ENCODE measurements at regions not wholly inside any gene's neighbourhood (a gene's known extent, or its start where the extent isn't known, plus 50 kb on each side); places are given as distances from the start of the nearest gene placed in this dataset.

- DNase-seq (ENCODE audit: extremely low read depth, low read depth) = no peak
- TF ChIP-seq, protein P1, sequence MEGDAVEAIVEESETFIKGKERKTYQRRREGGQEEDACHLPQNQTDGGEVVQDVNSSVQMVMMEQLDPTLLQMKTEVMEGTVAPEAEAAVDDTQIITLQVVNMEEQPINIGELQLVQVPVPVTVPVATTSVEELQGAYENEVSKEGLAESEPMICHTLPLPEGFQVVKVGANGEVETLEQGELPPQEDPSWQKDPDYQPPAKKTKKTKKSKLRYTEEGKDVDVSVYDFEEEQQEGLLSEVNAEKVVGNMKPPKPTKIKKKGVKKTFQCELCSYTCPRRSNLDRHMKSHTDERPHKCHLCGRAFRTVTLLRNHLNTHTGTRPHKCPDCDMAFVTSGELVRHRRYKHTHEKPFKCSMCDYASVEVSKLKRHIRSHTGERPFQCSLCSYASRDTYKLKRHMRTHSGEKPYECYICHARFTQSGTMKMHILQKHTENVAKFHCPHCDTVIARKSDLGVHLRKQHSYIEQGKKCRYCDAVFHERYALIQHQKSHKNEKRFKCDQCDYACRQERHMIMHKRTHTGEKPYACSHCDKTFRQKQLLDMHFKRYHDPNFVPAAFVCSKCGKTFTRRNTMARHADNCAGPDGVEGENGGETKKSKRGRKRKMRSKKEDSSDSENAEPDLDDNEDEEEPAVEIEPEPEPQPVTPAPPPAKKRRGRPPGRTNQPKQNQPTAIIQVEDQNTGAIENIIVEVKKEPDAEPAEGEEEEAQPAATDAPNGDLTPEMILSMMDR (IDR thresholded peaks at IDR 0.05; ENCODE audit: low read depth, low read length) = no peak
These were observed 113.8 kb downstream of the PLK2 start for GRCh38 chr5:58346041-58346440.

- TF ChIP-seq, protein P1 (IDR thresholded peaks at IDR 0.05; ENCODE audit: low read depth, low read length) = no peak
- DNase-seq (ENCODE audit: extremely low read depth, low read depth) = no peak
These were observed 118.4 kb downstream of the PLK2 start for GRCh38 chr5:58341476-58341875.

DNA sequence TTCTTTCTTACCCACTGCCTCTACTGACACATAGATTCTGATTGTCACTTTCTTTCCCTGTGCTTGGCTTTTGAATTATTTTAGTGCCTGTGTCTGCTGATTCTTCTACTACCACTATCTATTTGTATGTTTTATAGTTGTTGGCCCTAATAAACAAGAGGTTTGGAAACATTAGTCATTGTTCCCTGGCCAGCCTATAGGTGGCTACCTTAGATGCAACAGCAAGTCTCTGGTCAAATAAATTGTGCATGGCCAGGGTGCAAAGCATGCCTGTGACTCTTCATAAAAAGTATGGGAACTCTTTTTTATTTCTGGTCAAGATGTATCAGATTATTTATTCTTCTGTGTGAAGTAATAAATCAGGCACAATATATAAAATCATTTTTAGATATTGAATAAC is 124.4 kb downstream of the PLK2 start:
- no peak for DNase-seq (ENCODE audit: extremely low read depth, low read depth)
- TF ChIP-seq, protein P1 (IDR thresholded peaks at IDR 0.05; ENCODE audit: low read depth, low read length) = no peak; the same call in 1 of the 2 replicates

- DNase-seq (ENCODE audit: extremely low read depth, low read depth) = no peak
- TF ChIP-seq, protein P1 (IDR thresholded peaks at IDR 0.05; ENCODE audit: low read depth, low read length) = no peak
These were observed 125.9 kb downstream of the PLK2 start for GRCh38 chr5:58334035-58334434.

DNA sequence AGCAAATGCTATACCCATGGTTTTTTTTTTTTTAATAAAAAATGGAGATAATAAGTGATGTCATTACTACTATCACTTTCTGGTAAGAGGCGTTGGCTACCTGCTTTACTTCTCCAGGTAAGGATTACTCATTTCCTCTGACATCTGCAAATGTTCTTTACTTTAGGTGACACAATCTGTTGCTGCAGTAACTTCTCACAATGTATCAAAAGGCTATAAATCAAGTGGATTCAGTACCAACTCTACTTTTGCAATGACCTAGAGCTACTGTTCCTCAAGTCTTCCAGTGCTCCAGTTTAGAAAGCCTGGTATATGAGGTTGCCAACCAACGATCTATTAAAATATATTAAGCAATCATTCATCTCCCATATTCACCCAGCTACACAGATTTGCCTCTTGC is 129.1 kb downstream of the PLK2 start:
- TF ChIP-seq, protein P1 (IDR thresholded peaks at IDR 0.05; ENCODE audit: low read depth, low read length) = no peak

DNA sequence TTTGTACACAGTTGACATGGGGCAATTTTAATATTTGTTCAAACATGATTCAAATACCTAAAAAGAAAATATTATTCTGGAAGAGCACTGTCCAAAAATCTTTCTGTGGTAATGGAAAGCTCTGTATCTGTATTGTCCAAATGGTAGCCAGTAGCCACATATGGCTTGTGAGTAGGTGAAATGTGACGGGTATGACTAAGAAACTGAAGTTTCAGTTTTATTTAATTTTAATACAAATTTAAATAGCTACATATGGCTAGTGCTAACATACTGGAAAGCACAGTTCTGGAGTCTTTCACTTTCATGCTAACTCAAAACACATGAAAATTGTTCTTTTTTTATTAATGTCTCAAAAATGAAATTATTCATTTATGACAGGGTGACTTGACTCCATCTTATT is 132.6 kb downstream of the PLK2 start:
- TF ChIP-seq, protein P1 (IDR thresholded peaks at IDR 0.05; ENCODE audit: low read depth, low read length) = no peak
- DNase-seq (ENCODE audit: extremely low read depth, low read depth) = no peak

More for the DNA sequence above, 129.1 kb downstream of the PLK2 start:
- DNase-seq (ENCODE audit: extremely low read depth, low read depth) = no peak

DNA sequence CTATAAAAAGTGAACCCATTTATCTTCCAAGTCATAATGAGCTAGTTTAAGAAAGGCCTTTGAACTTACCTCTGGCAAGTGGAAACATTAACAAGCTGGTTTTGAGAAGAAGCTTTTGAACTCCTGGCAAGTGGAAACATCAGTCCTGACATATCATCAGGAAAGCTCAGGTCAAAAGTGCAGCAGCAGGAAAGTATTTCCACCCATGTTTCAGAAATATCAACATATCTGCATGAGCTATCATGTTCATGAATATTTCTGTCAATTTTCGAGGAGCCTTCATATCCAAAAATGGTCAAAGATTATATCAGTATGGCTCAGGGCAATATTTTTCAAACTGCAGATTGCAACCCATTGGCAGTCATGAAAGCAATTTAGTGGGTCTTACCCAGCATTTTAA is 133.9 kb downstream of the PLK2 start:
- TF ChIP-seq, protein P1 (IDR thresholded peaks at IDR 0.05; ENCODE audit: low read depth, low read length) = no peak
- DNase-seq (ENCODE audit: extremely low read depth, low read depth) = no peak

All from AG09319 (cell line).